ENCODE measurements at regions not wholly inside any gene's neighbourhood (a gene's known extent, or its start where the extent isn't known, plus 50 kb on each side); places are given as distances from the start of the nearest gene placed in this dataset.

GRCh38 chr5:152247850-152248385 lies 157.2 kb downstream of the NMUR2 start:
- intact Hi-C loops (cut with DNase I; ENCODE audit: low total_unique reads): no loop called here
- no peaks in the 10 kb centered on the region for H3K4me1 ChIP-seq
- no peaks in the 10 kb centered on the region for H3K36me3 ChIP-seq
- 79 to 82% methylated on average over 2 of the region's 2 CpGs for WGBS, 2 donors (ENCODE audit: low coverage in 1 of 2)
- TF ChIP-seq CTCF (IDR thresholded peaks at IDR 0.05) (no peak), POLR2AphosphoS5 (IDR thresholded peaks at IDR 0.05) (no peak), EP300 (IDR thresholded peaks at IDR 0.05; ENCODE audit: low read depth) (no peak), POLR2A (IDR thresholded peaks at IDR 0.05) (no peak)
- H3K9me3 ChIP-seq: no peaks in the 10 kb centered on the region
- in situ Hi-C loops (cut with MboI; ENCODE audit: low pct_ligation_motif_present in 1 of 4, low pct_unique_long_range_greater_than_20kb in 1 of 4, low sequenced_read_pairs in 3 of 4): no loop called here
- H3K27me3 ChIP-seq: no peaks in the 10 kb centered on the region
- H3K27ac ChIP-seq: no peak overlapping the region
- H3K4me3 ChIP-seq: no peak overlapping the region
- no peak for DNase-seq

- H3K4me3 ChIP-seq: no peak overlapping the region
- in situ Hi-C loops (cut with MboI; ENCODE audit: low pct_ligation_motif_present in 1 of 4, low pct_unique_long_range_greater_than_20kb in 1 of 4, low sequenced_read_pairs in 3 of 4) (no loop called here), intact Hi-C loops (cut with DNase I; ENCODE audit: low total_unique reads) (no loop called here)
- no peaks in the 10 kb centered on the region for H3K9me3 ChIP-seq
- no peak for DNase-seq
- H3K27ac ChIP-seq: no peak overlapping the region
- H3K4me1 ChIP-seq: no peaks in the 10 kb centered on the region
- no peaks in the 10 kb centered on the region for H3K27me3 ChIP-seq
- WGBS, 2 donors (ENCODE audit: low coverage in 1 of 2): 32 to 35% methylated on average over 4 to 5 of the region's 5 CpGs
- TF ChIP-seq CTCF (IDR thresholded peaks at IDR 0.05) (no peak), POLR2A (IDR thresholded peaks at IDR 0.05) (no peak), POLR2AphosphoS5 (IDR thresholded peaks at IDR 0.05) (no peak), EP300 (IDR thresholded peaks at IDR 0.05; ENCODE audit: low read depth) (no peak)
- no peaks in the 10 kb centered on the region for H3K36me3 ChIP-seq
Measured at GRCh38 chr5:152246401-152246800, 158.7 kb downstream of the NMUR2 start.

DNA sequence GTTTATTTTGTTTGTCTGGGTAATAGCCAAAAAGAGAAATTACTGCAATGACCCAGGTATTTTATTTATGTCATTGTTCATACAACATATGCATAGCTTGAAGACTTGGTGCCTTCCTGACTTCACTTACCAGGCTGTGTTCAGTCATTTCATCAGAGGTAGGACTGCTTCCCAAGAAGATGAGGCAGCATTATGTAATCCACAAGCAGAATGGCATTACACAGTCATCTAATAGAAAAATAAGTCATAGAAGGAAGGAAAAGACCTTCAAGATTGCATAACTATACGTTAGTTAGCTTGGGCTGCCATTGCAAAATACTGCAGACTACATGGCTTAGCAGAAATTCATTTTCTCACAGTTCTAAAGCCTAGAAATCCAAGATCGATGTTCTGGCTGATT lies 167.5 kb downstream of the NMUR2 start:
- intact Hi-C loops (cut with DNase I; ENCODE audit: low total_unique reads) (no loop called here), in situ Hi-C loops (cut with MboI; ENCODE audit: low pct_ligation_motif_present in 1 of 4, low pct_unique_long_range_greater_than_20kb in 1 of 4, low sequenced_read_pairs in 3 of 4) (no loop called here)
- DNase-seq: no peak
- Histone ChIP-seq H3K27me3 (no peaks in the 10 kb centered on the region), H3K27ac (no peak overlapping the region), H3K4me3 (no peak overlapping the region), H3K4me1 (no peaks in the 10 kb centered on the region), H3K36me3 (no peaks in the 10 kb centered on the region), H3K9me3 (no peaks in the 10 kb centered on the region)
- TF ChIP-seq POLR2A (IDR thresholded peaks at IDR 0.05) (no peak), POLR2AphosphoS5 (IDR thresholded peaks at IDR 0.05) (no peak), EP300 (IDR thresholded peaks at IDR 0.05; ENCODE audit: low read depth) (no peak), CTCF (IDR thresholded peaks at IDR 0.05) (no peak)
- 54 to 63% methylated on average over 2 of the region's 2 CpGs for WGBS, 2 donors (ENCODE audit: low coverage in 1 of 2)

DNA sequence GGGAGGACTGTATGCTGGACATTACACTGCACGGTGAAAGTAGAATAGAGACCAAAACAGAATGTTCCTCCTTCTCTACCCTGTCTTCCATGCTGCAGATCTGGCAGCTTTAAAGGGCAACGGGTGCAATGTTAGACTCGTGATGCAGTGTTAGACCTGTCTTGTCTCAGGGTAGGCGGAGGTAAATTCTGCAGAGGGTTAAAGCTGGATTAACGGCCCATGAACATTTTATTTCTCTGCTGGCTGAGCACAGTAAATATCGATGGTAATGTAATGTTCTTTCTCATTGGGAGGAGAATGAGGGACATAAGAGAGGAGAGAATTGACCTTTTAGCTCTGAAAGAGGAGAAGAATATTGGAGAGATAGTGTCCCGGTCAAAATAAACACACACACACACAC lies 178.9 kb downstream of the NMUR2 start:
- in situ Hi-C loops (cut with MboI; ENCODE audit: low pct_ligation_motif_present in 1 of 4, low pct_unique_long_range_greater_than_20kb in 1 of 4, low sequenced_read_pairs in 3 of 4): no loop called here
- no peaks in the 10 kb centered on the region for H3K4me1 ChIP-seq
- TF ChIP-seq EP300 (IDR thresholded peaks at IDR 0.05; ENCODE audit: low read depth) (no peak), POLR2A (IDR thresholded peaks at IDR 0.05) (no peak), POLR2AphosphoS5 (IDR thresholded peaks at IDR 0.05) (no peak), CTCF (IDR thresholded peaks at IDR 0.05) (no peak)
- H3K36me3 ChIP-seq: no peaks in the 10 kb centered on the region
- intact Hi-C loops (cut with DNase I; ENCODE audit: low total_unique reads): no loop called here
- no peaks in the 10 kb centered on the region for H3K9me3 ChIP-seq
- no peak for DNase-seq
- H3K4me3 ChIP-seq: no peak overlapping the region
- no peak overlapping the region for H3K27ac ChIP-seq
- WGBS, 2 donors (ENCODE audit: low coverage in 1 of 2): 68 to 77% methylated on average over 4 to 7 of the region's 7 CpGs
- no peaks in the 10 kb centered on the region for H3K27me3 ChIP-seq
